Caki2 (cell line): ENCODE measurements at regions not wholly inside any gene's neighbourhood (a gene's known extent, or its start where the extent isn't known, plus 50 kb on each side); places are given as distances from the start of the nearest gene placed in this dataset.
"Not testable (repeated sequence)": the region's sequence is repeated elsewhere in the genome, so short reads cannot be mapped to it uniquely, and the experiment has no call there.

Experiments
- DNase-seq: peaks from one replicate; pipeline ENCODE4 v3.0.0-alpha.2; 2015; ENCODE audit warnings: low read depth
- in situ Hi-C: cut with HindIII; loops from 2 replicates; pipeline ENCODE4 v1.10.0; 2016; ENCODE audit warnings: low sequenced_read_pairs, low pct_unique_long_range_greater_than_20kb, mixed read lengths

GRCh38 chrX:73914792-73915191 lies 62.3 kb upstream of the XIST start:
- DNase-seq, in situ Hi-C loops: not testable (repeated sequence)

- in situ Hi-C loops: no loop called here
Measured at GRCh38 chrX:73913580-73913979, 61.1 kb upstream of the XIST start.

GRCh38 chrX:73911946-73912345 lies 59.4 kb upstream of the XIST start:
- DNase-seq, in situ Hi-C loops: not testable (repeated sequence)

More at GRCh38 chrX:73913580-73913979, 61.1 kb upstream of the XIST start:
- DNase-seq: no peak

GRCh38 chrX:73905749-73906374 lies 53.3 kb upstream of the XIST start:
- DNase-seq, in situ Hi-C loops: not testable (repeated sequence)

GRCh38 chrX:73903941-73904340 lies 51.4 kb upstream of the XIST start:
- no peak for DNase-seq
- in situ Hi-C loops: no loop called here
